ENCODE measurements at regions not wholly inside any gene's neighbourhood (a gene's known extent, or its start where the extent isn't known, plus 50 kb on each side); places are given as distances from the start of the nearest gene placed in this dataset.

DNA sequence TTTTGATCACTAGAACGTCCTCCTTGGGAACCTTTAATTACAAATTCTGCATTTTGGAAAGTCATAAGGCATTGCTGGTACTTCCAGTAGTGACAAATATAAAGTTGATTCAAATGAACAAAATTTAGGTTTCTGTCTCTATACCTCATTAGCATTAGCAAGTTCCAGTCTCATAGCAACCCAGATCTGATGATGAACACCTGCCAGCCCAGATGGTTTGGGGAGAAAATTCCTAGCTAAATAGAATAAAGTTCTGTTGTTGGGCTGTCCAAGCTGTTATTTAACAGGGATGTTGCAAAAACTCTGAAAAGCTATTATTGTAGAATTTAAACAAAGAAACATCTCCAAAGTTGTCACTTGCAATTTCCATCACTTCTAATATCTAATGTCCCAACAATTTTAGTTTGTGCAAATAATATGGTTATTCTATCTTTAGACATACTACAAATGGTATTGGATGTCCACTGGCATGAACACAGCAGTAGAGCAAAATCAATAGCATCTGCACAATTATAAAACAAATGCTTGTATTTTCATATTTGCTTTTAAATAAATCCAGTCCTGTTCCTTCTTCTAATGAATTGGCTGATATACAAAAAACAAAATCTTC is 299.4 kb downstream of the SLC16A7 start:
- DNase-seq (ENCODE audit: extremely low spot score, unreplicated experiment) = no peak
- Mint-ChIP-seq H3K9me3 (no peaks in the 10 kb centered on the region), H3K4me1 (ENCODE audit: unreplicated experiment) (no peaks in the 10 kb centered on the region), H3K4me3 (no peak overlapping the region), H3K27ac (no peak overlapping the region), H3K27me3 (no peaks in the 10 kb centered on the region), H3K36me3 (no peaks in the 10 kb centered on the region)
- TF ChIP-seq, protein P1, sequence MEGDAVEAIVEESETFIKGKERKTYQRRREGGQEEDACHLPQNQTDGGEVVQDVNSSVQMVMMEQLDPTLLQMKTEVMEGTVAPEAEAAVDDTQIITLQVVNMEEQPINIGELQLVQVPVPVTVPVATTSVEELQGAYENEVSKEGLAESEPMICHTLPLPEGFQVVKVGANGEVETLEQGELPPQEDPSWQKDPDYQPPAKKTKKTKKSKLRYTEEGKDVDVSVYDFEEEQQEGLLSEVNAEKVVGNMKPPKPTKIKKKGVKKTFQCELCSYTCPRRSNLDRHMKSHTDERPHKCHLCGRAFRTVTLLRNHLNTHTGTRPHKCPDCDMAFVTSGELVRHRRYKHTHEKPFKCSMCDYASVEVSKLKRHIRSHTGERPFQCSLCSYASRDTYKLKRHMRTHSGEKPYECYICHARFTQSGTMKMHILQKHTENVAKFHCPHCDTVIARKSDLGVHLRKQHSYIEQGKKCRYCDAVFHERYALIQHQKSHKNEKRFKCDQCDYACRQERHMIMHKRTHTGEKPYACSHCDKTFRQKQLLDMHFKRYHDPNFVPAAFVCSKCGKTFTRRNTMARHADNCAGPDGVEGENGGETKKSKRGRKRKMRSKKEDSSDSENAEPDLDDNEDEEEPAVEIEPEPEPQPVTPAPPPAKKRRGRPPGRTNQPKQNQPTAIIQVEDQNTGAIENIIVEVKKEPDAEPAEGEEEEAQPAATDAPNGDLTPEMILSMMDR (conservative IDR thresholded peaks at IDR 0.05) = no peak

GRCh38 chr12:59904874-59905521 is 309.2 kb downstream of the SLC16A7 start:
- H3K9me3 Mint-ChIP-seq = no peaks in the 10 kb centered on the region
- H3K36me3 Mint-ChIP-seq = no peaks in the 10 kb centered on the region
- TF ChIP-seq, protein P1 (conservative IDR thresholded peaks at IDR 0.05) = no peak
- DNase-seq (ENCODE audit: extremely low spot score, unreplicated experiment) = no peak
- no peaks in the 10 kb centered on the region for H3K27me3 Mint-ChIP-seq
- H3K4me1 Mint-ChIP-seq (ENCODE audit: unreplicated experiment) = no peaks in the 10 kb centered on the region
- H3K4me3 Mint-ChIP-seq = no peak overlapping the region
- no peak overlapping the region for H3K27ac Mint-ChIP-seq

DNA sequence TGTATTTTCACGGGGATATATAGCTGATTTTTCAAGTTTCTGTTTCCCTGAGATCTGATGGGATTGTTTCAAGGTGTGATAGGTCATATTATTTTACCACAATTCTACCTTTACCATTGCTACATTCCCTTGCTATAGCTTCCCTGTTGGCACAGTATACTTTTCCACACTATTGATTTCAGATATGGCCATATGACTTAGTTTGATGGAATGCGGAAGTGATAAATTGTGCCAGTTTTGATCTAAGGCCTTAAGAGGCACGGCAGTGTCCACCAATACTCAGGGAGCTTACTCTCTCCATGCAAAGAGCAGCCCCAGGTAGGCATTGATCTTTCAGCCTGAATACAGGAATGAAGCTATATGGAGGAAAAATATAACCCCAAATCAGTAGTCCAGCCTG is 315.7 kb downstream of the SLC16A7 start:
- no peaks in the 10 kb centered on the region for H3K27me3 Mint-ChIP-seq
- H3K27ac Mint-ChIP-seq = no peak overlapping the region
- no peaks in the 10 kb centered on the region for H3K4me1 Mint-ChIP-seq (ENCODE audit: unreplicated experiment)
- H3K36me3 Mint-ChIP-seq = no peaks in the 10 kb centered on the region
- H3K9me3 Mint-ChIP-seq = no peaks in the 10 kb centered on the region
- no peak overlapping the region for H3K4me3 Mint-ChIP-seq
- TF ChIP-seq, protein P1 (conservative IDR thresholded peaks at IDR 0.05) = no peak
- DNase-seq (ENCODE audit: extremely low spot score, unreplicated experiment) = no peak

DNA sequence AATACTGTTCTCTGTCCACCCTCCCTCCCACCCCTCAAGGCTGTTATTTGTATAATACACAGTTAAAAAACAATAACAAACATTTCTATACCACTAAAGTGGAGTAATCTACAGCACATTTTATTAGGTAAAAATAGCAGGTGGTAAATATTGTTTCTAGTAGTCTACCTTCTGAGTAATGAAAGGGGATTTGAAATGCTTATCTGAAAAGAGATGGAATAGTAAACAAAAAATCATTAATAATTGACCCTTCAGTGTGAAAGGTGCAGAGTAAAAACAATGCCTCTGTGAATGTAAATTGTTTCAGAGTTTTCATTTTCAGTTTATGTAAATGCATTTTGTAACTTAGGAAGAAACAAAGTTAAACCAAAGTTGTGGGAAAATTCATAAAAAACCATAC is 321.2 kb downstream of the SLC16A7 start:
- no peak overlapping the region for H3K4me3 Mint-ChIP-seq
- H3K27ac Mint-ChIP-seq = no peak overlapping the region
- H3K9me3 Mint-ChIP-seq = no peaks in the 10 kb centered on the region
- no peaks in the 10 kb centered on the region for H3K36me3 Mint-ChIP-seq
- TF ChIP-seq, protein P1 (conservative IDR thresholded peaks at IDR 0.05) = no peak
- no peak for DNase-seq (ENCODE audit: extremely low spot score, unreplicated experiment)
- H3K4me1 Mint-ChIP-seq (ENCODE audit: unreplicated experiment) = no peaks in the 10 kb centered on the region
- no peaks in the 10 kb centered on the region for H3K27me3 Mint-ChIP-seq

- no peaks in the 10 kb centered on the region for H3K9me3 Mint-ChIP-seq
These were observed 331.2 kb downstream of the SLC16A7 start for GRCh38 chr12:59927032-59927431.

More at GRCh38 chr12:59927032-59927431, 331.2 kb downstream of the SLC16A7 start:
- no peak for DNase-seq (ENCODE audit: extremely low spot score, unreplicated experiment)
- no peak overlapping the region for H3K4me3 Mint-ChIP-seq
- no peaks in the 10 kb centered on the region for H3K4me1 Mint-ChIP-seq (ENCODE audit: unreplicated experiment)
- H3K36me3 Mint-ChIP-seq = no peaks in the 10 kb centered on the region
- no peaks in the 10 kb centered on the region for H3K27me3 Mint-ChIP-seq
- no peak overlapping the region for H3K27ac Mint-ChIP-seq
- TF ChIP-seq, protein P1 (conservative IDR thresholded peaks at IDR 0.05) = no peak
